ENCODE measurements at regions not wholly inside any gene's neighbourhood (a gene's known extent, or its start where the extent isn't known, plus 50 kb on each side); places are given as distances from the start of the nearest gene placed in this dataset.

DNA sequence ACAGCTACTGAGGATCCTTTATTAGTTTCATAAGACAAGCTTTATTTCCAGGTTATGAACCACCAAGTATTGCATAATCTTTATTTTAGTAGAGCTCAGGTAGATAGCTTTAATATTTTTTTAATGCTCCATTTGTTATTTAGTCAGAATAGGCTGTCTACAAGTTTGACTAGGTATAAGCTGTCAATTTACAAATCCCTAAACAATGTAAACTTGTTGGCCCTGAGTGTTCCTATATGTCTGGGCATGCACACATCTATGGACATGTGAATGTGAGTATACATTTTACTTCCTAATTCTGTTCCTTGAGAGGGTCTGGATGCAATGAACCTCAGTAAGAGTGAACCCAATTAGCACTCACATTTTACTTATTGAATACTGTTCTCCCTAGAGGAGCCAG, 722.2 kb upstream of the PTPRD start:
- TF ChIP-seq EZH2 (IDR thresholded peaks at IDR 0.05; ENCODE audit: borderline replicate concordance, low read depth, low read length, poor library complexity, severe bottlenecking): no peak
- TF ChIP-seq, protein P1, sequence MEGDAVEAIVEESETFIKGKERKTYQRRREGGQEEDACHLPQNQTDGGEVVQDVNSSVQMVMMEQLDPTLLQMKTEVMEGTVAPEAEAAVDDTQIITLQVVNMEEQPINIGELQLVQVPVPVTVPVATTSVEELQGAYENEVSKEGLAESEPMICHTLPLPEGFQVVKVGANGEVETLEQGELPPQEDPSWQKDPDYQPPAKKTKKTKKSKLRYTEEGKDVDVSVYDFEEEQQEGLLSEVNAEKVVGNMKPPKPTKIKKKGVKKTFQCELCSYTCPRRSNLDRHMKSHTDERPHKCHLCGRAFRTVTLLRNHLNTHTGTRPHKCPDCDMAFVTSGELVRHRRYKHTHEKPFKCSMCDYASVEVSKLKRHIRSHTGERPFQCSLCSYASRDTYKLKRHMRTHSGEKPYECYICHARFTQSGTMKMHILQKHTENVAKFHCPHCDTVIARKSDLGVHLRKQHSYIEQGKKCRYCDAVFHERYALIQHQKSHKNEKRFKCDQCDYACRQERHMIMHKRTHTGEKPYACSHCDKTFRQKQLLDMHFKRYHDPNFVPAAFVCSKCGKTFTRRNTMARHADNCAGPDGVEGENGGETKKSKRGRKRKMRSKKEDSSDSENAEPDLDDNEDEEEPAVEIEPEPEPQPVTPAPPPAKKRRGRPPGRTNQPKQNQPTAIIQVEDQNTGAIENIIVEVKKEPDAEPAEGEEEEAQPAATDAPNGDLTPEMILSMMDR (conservative IDR thresholded peaks at IDR 0.05; ENCODE audit: low read depth, low read length): no peak
- BruUV-seq (replicated peaks): no TSS peak
- POLR2A ChIA-PET (ENCODE audit: low non-redundant PET): no interaction called here
- CTCF ChIA-PET: no interaction called here
- no peak for DNase-seq (ENCODE audit: low spot score)
- no peaks in the 10 kb centered on the region for H3K36me3 ChIP-seq (ENCODE audit: insufficient read depth, low read length, poor library complexity, severe bottlenecking)
- intact Hi-C loops (cut with micrococcal nuclease; ENCODE audit: unreplicated experiment): no loop called here
- H3K4me1 ChIP-seq (ENCODE audit: insufficient read depth, low read length, poor library complexity, severe bottlenecking): no peaks in the 10 kb centered on the region
- H3K27ac ChIP-seq (ENCODE audit: low read depth, low read length, poor library complexity, severe bottlenecking): no peak overlapping the region
- no peak overlapping the region for H3K4me3 ChIP-seq (ENCODE audit: low read depth, low read length, poor library complexity, severe bottlenecking)
- H3K27me3 ChIP-seq (replicated peaks; ENCODE audit: insufficient read depth, low read depth, low read length, poor library complexity): no peaks in the 10 kb centered on the region
- peaks cover 10% of the 10 kb centered on the region for H3K9me3 ChIP-seq (ENCODE audit: low read depth, low read length, poor library complexity, severe bottlenecking)

DNA sequence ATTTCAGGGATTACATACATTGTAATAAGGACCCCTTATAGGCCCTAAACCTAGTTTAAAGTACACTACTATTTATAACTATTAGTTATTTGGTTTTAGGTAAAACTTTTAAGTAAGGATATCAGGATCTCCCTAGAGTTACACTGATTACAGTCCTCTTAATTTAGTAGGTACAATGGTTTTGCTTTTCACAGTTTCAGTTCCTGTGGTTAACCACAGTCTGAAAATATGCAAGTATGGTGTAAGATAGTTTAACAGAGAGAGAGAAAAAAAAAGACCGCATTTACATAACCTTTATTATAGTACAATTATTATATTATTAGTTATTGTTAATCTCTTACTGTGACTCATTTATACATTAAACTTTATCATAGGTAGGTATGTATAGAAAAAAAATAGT, 725.3 kb upstream of the PTPRD start:
- TF ChIP-seq EZH2 (IDR thresholded peaks at IDR 0.05; ENCODE audit: borderline replicate concordance, low read depth, low read length, poor library complexity, severe bottlenecking): no peak
- TF ChIP-seq, protein P1 (conservative IDR thresholded peaks at IDR 0.05; ENCODE audit: low read depth, low read length): no peak
- ChIA-PET POLR2A (ENCODE audit: low non-redundant PET) (no interaction called here), CTCF (no interaction called here)
- Histone ChIP-seq H3K4me3 (ENCODE audit: low read depth, low read length, poor library complexity, severe bottlenecking) (no peak overlapping the region), H3K27me3 (replicated peaks; ENCODE audit: insufficient read depth, low read depth, low read length, poor library complexity) (no peaks in the 10 kb centered on the region), H3K36me3 (ENCODE audit: insufficient read depth, low read length, poor library complexity, severe bottlenecking) (no peaks in the 10 kb centered on the region), H3K9me3 (ENCODE audit: low read depth, low read length, poor library complexity, severe bottlenecking) (peaks cover 3% of the 10 kb centered on the region), H3K4me1 (ENCODE audit: insufficient read depth, low read length, poor library complexity, severe bottlenecking) (no peaks in the 10 kb centered on the region), H3K27ac (ENCODE audit: low read depth, low read length, poor library complexity, severe bottlenecking) (no peak overlapping the region)
- no peak for DNase-seq (ENCODE audit: low spot score)
- intact Hi-C loops (cut with micrococcal nuclease; ENCODE audit: unreplicated experiment): no loop called here
- BruUV-seq (replicated peaks): no TSS peak

DNA sequence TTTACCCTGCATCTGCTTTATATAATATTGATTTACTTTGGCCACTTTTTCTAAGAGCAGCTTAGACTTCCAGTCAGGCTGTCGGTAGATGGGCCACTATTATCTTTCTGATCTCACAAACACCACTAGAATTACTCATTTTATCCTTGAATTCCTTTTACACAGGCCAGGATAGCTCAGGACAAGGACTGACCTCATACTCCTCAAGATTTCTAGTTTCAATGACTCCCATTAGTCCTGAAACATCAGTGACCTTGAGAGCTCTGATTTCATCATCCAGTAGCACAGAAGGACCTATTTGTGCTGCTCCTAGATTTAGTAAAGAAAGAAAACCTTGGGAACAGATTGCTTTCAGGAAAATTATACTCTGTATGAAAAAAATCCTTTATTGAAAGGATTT, 727.9 kb upstream of the PTPRD start:
- intact Hi-C loops (cut with micrococcal nuclease; ENCODE audit: unreplicated experiment): no loop called here
- Histone ChIP-seq H3K27me3 (replicated peaks; ENCODE audit: insufficient read depth, low read depth, low read length, poor library complexity) (no peaks in the 10 kb centered on the region), H3K27ac (ENCODE audit: low read depth, low read length, poor library complexity, severe bottlenecking) (no peak overlapping the region), H3K4me1 (ENCODE audit: insufficient read depth, low read length, poor library complexity, severe bottlenecking) (no peaks in the 10 kb centered on the region), H3K9me3 (ENCODE audit: low read depth, low read length, poor library complexity, severe bottlenecking) (peaks cover 3% of the 10 kb centered on the region), H3K36me3 (ENCODE audit: insufficient read depth, low read length, poor library complexity, severe bottlenecking) (no peaks in the 10 kb centered on the region), H3K4me3 (ENCODE audit: low read depth, low read length, poor library complexity, severe bottlenecking) (no peak overlapping the region)
- TF ChIP-seq EZH2 (IDR thresholded peaks at IDR 0.05; ENCODE audit: borderline replicate concordance, low read depth, low read length, poor library complexity, severe bottlenecking): no peak
- TF ChIP-seq, protein P1 (conservative IDR thresholded peaks at IDR 0.05; ENCODE audit: low read depth, low read length): no peak
- no TSS peak for BruUV-seq (replicated peaks)
- POLR2A ChIA-PET (ENCODE audit: low non-redundant PET): no interaction called here
- CTCF ChIA-PET: no interaction called here
- no peak for DNase-seq (ENCODE audit: low spot score)
